CD4-positive, alpha-beta T cell (primary cell): ENCODE measurements at regions not wholly inside any gene's neighbourhood (a gene's known extent, or its start where the extent isn't known, plus 50 kb on each side); places are given as distances from the start of the nearest gene placed in this dataset.

Experiments used
- ATAC-seq: fragments of 200-7000 bp; cut with Tn5 transposase; one replicate; pipeline ENCODE4 v1.10.0; 2022; ENCODE audit warnings: mild to moderate bottlenecking; ENCODE audit not compliant: poor library complexity
- CTCF ChIA-PET: fragments of 350-600 bp; sonication (Branson Sonifier 250); formaldehyde crosslinking; loops from one replicate; lab custom pipeline; 2021; ENCODE audit warnings: antibody characterized with exemption, inconsistent platforms; lab: Charles Lee
- POLR2A ChIA-PET: fragments of 350-600 bp; sonication (Branson Sonifier 250); formaldehyde crosslinking; loops from one replicate; lab custom pipeline; 2021; ENCODE audit warnings: antibody characterized with exemption, inconsistent platforms; lab: Charles Lee
- DNase-seq, 14 experiments: peaks; one replicate each; pipeline ENCODE4 v3.0.0-alpha.2; 2013 to 2020; ENCODE audit warnings: mixed read lengths in 2 of 14
- H3K27ac ChIP-seq, 2 donors: one replicate each; pipeline versions ENCODE4 v1.5.1 to v1.7.0; 2013; ENCODE audit warnings: low read length in 2 of 2, low read depth in 1 of 2, mild to moderate bottlenecking in 1 of 2
- H3K27me3 ChIP-seq, 2 experiments: 1 replicate in 1 of 2; 2 replicates in 1 of 2; pipeline versions ENCODE4 v1.6.1 to v1.7.0; 2013; ENCODE audit warnings: low read length in 2 of 2, control low read depth in 1 of 2, mild to moderate bottlenecking in 1 of 2, moderate library complexity in 1 of 2; ENCODE audit not compliant: insufficient read depth in 2 of 2, control insufficient read depth in 1 of 2
- H3K36me3 ChIP-seq: one replicate; pipeline ENCODE4 v1.6.1; 2013; ENCODE audit warnings: low read length, control low read depth; ENCODE audit not compliant: insufficient read depth
- H3K4me1 ChIP-seq: one replicate; pipeline ENCODE4 v1.6.1; 2013; ENCODE audit warnings: low read length, control low read depth; ENCODE audit not compliant: insufficient read depth
- H3K4me3 ChIP-seq: one replicate; pipeline ENCODE4 v1.5.1; 2013; ENCODE audit warnings: mild to moderate bottlenecking, low read length, moderate library complexity
- H3K9me3 ChIP-seq, 2 experiments: 1 replicate in 1 of 2; 2 replicates in 1 of 2; pipeline versions ENCODE4 v1.6.1 to v1.7.0; 2013; ENCODE audit warnings: low read length in 2 of 2, mild to moderate bottlenecking in 2 of 2, control low read depth in 1 of 2, moderate library complexity in 1 of 2; ENCODE audit not compliant: control insufficient read depth in 1 of 2, insufficient read depth in 1 of 2
- H3K27ac Mint-ChIP-seq: one replicate; pipeline ENCODE4 v1.8.0; 2020; ENCODE audit warnings: mixed read lengths
- H3K27me3 Mint-ChIP-seq: one replicate; pipeline ENCODE4 v1.8.0; 2021; ENCODE audit warnings: mixed read lengths
- H3K36me3 Mint-ChIP-seq: one replicate; pipeline ENCODE4 v1.8.0; 2021; ENCODE audit warnings: low read depth, mixed read lengths
- H3K4me1 Mint-ChIP-seq: one replicate; pipeline ENCODE4 v1.8.0; 2021; ENCODE audit warnings: low read depth, mixed read lengths
- H3K4me3 Mint-ChIP-seq: one replicate; pipeline ENCODE4 v1.8.0; 2020; ENCODE audit warnings: mild to moderate bottlenecking, mixed read lengths
- H3K9me3 Mint-ChIP-seq: one replicate; pipeline ENCODE4 v1.8.0; 2020; ENCODE audit warnings: mixed read lengths
- CTCF ChIP-seq: fragments of 200-600 bp; IDR thresholded peaks from one replicate; pipeline ENCODE4 v1.8.0; 2022; ENCODE audit warnings: antibody characterized with exemption, mild to moderate bottlenecking
- intact Hi-C, 2 experiments: fragments of 100-400 bp; cut with DNase I in 1 of 2; cut with micrococcal nuclease in 1 of 2; formaldehyde crosslinking; loops; one replicate each; pipeline versions ENCODE4 v1.15.1 to v1.9.0; 2023 to 2025; cut with DNase I, micrococcal nuclease

GRCh38 chr13:33575378-33575777, 242.6 kb upstream of the RFC3 start:
- ATAC-seq (no peak), DNase-seq (no peak)
- Histone ChIP-seq H3K4me3 (no peak overlapping the region), H3K36me3 (no peaks in the 10 kb centered on the region), H3K9me3 (no peaks in the 10 kb centered on the region), H3K4me1 (no peaks in the 10 kb centered on the region), H3K27ac (no peak overlapping the region), H3K27me3 (no peaks in the 10 kb centered on the region)
- Mint-ChIP-seq H3K4me3 (no peak overlapping the region), H3K36me3 (no peaks in the 10 kb centered on the region), H3K27me3 (peaks cover 11% of the 10 kb centered on the region), H3K27ac (no peak overlapping the region), H3K4me1 (no peaks in the 10 kb centered on the region), H3K9me3 (no peaks in the 10 kb centered on the region)
- POLR2A ChIA-PET, result no interaction called here
- intact Hi-C loops, result no loop called here
- CTCF ChIA-PET, result interaction anchor here (0.6 kb wide), 1 partner anchor 308 kb away, joined by 3 read pairs; no protein-coding TSS in a partner anchor
- TF ChIP-seq CTCF, result no peak

DNA sequence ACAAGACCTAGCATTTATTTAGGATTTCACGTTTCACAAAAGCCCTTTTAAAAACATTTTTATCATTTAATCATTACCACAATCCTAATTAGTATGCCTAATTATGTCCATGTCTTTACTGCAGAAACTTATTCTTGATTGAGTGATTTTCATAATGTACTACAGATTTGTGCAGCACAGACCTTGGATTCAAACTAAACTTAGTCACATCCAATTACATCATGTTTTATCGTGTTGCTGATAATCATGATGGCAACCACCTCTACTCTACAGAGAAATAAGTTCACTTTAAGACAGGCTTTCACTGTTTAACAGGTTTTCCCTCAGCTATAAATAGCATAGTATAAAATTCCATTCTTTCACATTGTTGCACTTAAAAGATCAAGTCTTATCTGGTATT, 240.9 kb upstream of the RFC3 start:
- no peak overlapping the region for H3K4me3 Mint-ChIP-seq
- H3K9me3 Mint-ChIP-seq, result no peaks in the 10 kb centered on the region
- Histone ChIP-seq H3K4me1 (no peaks in the 10 kb centered on the region), H3K36me3 (no peaks in the 10 kb centered on the region), H3K27ac (no peak overlapping the region), H3K4me3 (no peak overlapping the region), H3K27me3 (no peaks in the 10 kb centered on the region), H3K9me3 (no peaks in the 10 kb centered on the region)
- POLR2A ChIA-PET, result no interaction called here
- no peak for TF ChIP-seq CTCF
- H3K27ac Mint-ChIP-seq, result no peak overlapping the region
- ATAC-seq, result no peak
- CTCF ChIA-PET, result no interaction called here
- intact Hi-C loops, result no loop called here
- peaks cover 11% of the 10 kb centered on the region for H3K27me3 Mint-ChIP-seq
- H3K36me3 Mint-ChIP-seq, result no peaks in the 10 kb centered on the region
- no peak for DNase-seq
- no peaks in the 10 kb centered on the region for H3K4me1 Mint-ChIP-seq

GRCh38 chr13:33578786-33579185, 239.2 kb upstream of the RFC3 start:
- H3K27ac ChIP-seq, result no peak overlapping the region
- no peaks in the 10 kb centered on the region for H3K36me3 Mint-ChIP-seq
- no peaks in the 10 kb centered on the region for H3K27me3 ChIP-seq
- H3K4me1 Mint-ChIP-seq, result no peaks in the 10 kb centered on the region
- no peak overlapping the region for H3K27ac Mint-ChIP-seq
- H3K4me1 ChIP-seq, result no peaks in the 10 kb centered on the region
- no peaks in the 10 kb centered on the region for H3K9me3 Mint-ChIP-seq
- H3K4me3 Mint-ChIP-seq, result no peak overlapping the region
- DNase-seq, result no peak
- no peak for ATAC-seq
- intact Hi-C loops, result no loop called here
- peaks cover 11% of the 10 kb centered on the region for H3K27me3 Mint-ChIP-seq
- no peak overlapping the region for H3K4me3 ChIP-seq
- CTCF ChIA-PET, result no interaction called here
- H3K36me3 ChIP-seq, result no peaks in the 10 kb centered on the region
- no peak for TF ChIP-seq CTCF
- POLR2A ChIA-PET, result no interaction called here
- no peaks in the 10 kb centered on the region for H3K9me3 ChIP-seq
